ENCODE measurements at regions not wholly inside any gene's neighbourhood (a gene's known extent, or its start where the extent isn't known, plus 50 kb on each side); places are given as distances from the start of the nearest gene placed in this dataset.
"Not testable (repeated sequence)": the region's sequence is repeated elsewhere in the genome, so short reads cannot be mapped to it uniquely, and the experiment has no call there.

GRCh38 chr16:29355339-29356059 is 51.0 kb downstream of the NPIPB11 start:
- not testable (repeated sequence) for H3K27me3 Mint-ChIP-seq, DNase-seq, H3K27ac Mint-ChIP-seq, H3K9me3 Mint-ChIP-seq, H3K4me1 Mint-ChIP-seq, H3K4me3 Mint-ChIP-seq, H3K36me3 Mint-ChIP-seq

GRCh38 chr16:29354449-29354848 is 52.1 kb downstream of the NPIPB11 start:
- not testable (repeated sequence) for H3K27ac Mint-ChIP-seq, H3K36me3 Mint-ChIP-seq, H3K4me1 Mint-ChIP-seq, H3K27me3 Mint-ChIP-seq, H3K4me3 Mint-ChIP-seq, DNase-seq, H3K9me3 Mint-ChIP-seq

GRCh38 chr16:29352617-29352999 is 53.9 kb downstream of the NPIPB11 start:
- H3K27ac Mint-ChIP-seq, H3K36me3 Mint-ChIP-seq, H3K27me3 Mint-ChIP-seq, H3K4me3 Mint-ChIP-seq, H3K9me3 Mint-ChIP-seq, DNase-seq, H3K4me1 Mint-ChIP-seq: not testable (repeated sequence)

- not testable (repeated sequence) for H3K4me1 Mint-ChIP-seq, H3K4me3 Mint-ChIP-seq, DNase-seq, H3K36me3 Mint-ChIP-seq, H3K9me3 Mint-ChIP-seq, H3K27me3 Mint-ChIP-seq, H3K27ac Mint-ChIP-seq
Observed at GRCh38 chr16:29351970-29352616, 54.4 kb downstream of the NPIPB11 start.

GRCh38 chr16:29351271-29351969 is 55.1 kb downstream of the NPIPB11 start:
- not testable (repeated sequence) for H3K4me3 Mint-ChIP-seq, H3K4me1 Mint-ChIP-seq, H3K27me3 Mint-ChIP-seq, H3K27ac Mint-ChIP-seq, H3K36me3 Mint-ChIP-seq, H3K9me3 Mint-ChIP-seq, DNase-seq

GRCh38 chr16:29349966-29350365 is 56.5 kb downstream of the NPIPB11 start:
- H3K36me3 Mint-ChIP-seq, H3K4me1 Mint-ChIP-seq, H3K27ac Mint-ChIP-seq, H3K27me3 Mint-ChIP-seq, H3K4me3 Mint-ChIP-seq, DNase-seq, H3K9me3 Mint-ChIP-seq: not testable (repeated sequence)

GRCh38 chr16:29348748-29349147 is 57.8 kb downstream of the NPIPB11 start:
- H3K4me3 Mint-ChIP-seq, H3K27ac Mint-ChIP-seq, DNase-seq, H3K36me3 Mint-ChIP-seq, H3K9me3 Mint-ChIP-seq, H3K27me3 Mint-ChIP-seq, H3K4me1 Mint-ChIP-seq: not testable (repeated sequence)

GRCh38 chr16:29348123-29348690 is 58.3 kb downstream of the NPIPB11 start:
- H3K27ac Mint-ChIP-seq, DNase-seq, H3K36me3 Mint-ChIP-seq, H3K27me3 Mint-ChIP-seq, H3K9me3 Mint-ChIP-seq, H3K4me1 Mint-ChIP-seq, H3K4me3 Mint-ChIP-seq: not testable (repeated sequence)

GRCh38 chr16:29346796-29347580 is 59.5 kb downstream of the NPIPB11 start:
- not testable (repeated sequence) for H3K36me3 Mint-ChIP-seq, H3K27ac Mint-ChIP-seq, H3K4me3 Mint-ChIP-seq, DNase-seq, H3K9me3 Mint-ChIP-seq, H3K4me1 Mint-ChIP-seq, H3K27me3 Mint-ChIP-seq

- not testable (repeated sequence) for H3K9me3 Mint-ChIP-seq, H3K4me1 Mint-ChIP-seq, H3K36me3 Mint-ChIP-seq, H3K4me3 Mint-ChIP-seq, H3K27me3 Mint-ChIP-seq, H3K27ac Mint-ChIP-seq, DNase-seq
Observed at GRCh38 chr16:29346203-29346602, 60.3 kb downstream of the NPIPB11 start.

GRCh38 chr16:29342937-29343336 is 63.6 kb downstream of the NPIPB11 start:
- H3K4me3 Mint-ChIP-seq, H3K27ac Mint-ChIP-seq, H3K9me3 Mint-ChIP-seq, H3K36me3 Mint-ChIP-seq, H3K27me3 Mint-ChIP-seq, DNase-seq, H3K4me1 Mint-ChIP-seq: not testable (repeated sequence)

GRCh38 chr16:29340779-29341438 is 65.6 kb downstream of the NPIPB11 start:
- not testable (repeated sequence) for H3K4me1 Mint-ChIP-seq, DNase-seq, H3K27me3 Mint-ChIP-seq, H3K9me3 Mint-ChIP-seq, H3K36me3 Mint-ChIP-seq, H3K27ac Mint-ChIP-seq, H3K4me3 Mint-ChIP-seq

GRCh38 chr16:29340235-29340634 is 66.3 kb downstream of the NPIPB11 start:
- DNase-seq, H3K4me3 Mint-ChIP-seq, H3K27ac Mint-ChIP-seq, H3K27me3 Mint-ChIP-seq, H3K9me3 Mint-ChIP-seq, H3K4me1 Mint-ChIP-seq, H3K36me3 Mint-ChIP-seq: not testable (repeated sequence)

GRCh38 chr16:29338821-29339700 is 67.5 kb downstream of the NPIPB11 start:
- peak overlapping the region; percentile 29 for H3K27ac Mint-ChIP-seq
- not testable (repeated sequence) for H3K4me3 Mint-ChIP-seq, H3K9me3 Mint-ChIP-seq, H3K27me3 Mint-ChIP-seq, DNase-seq, H3K36me3 Mint-ChIP-seq, H3K4me1 Mint-ChIP-seq

Measured in activated naive CD8-positive, alpha-beta T cell treated with anti-CD3 and anti-CD28 coated beads for 36 hours (primary cell).